HG02840 (cell line): ENCODE measurements at regions not wholly inside any gene's neighbourhood (a gene's known extent, or its start where the extent isn't known, plus 50 kb on each side); places are given as distances from the start of the nearest gene placed in this dataset.
"Not testable (repeated sequence)": the region's sequence is repeated elsewhere in the genome, so short reads cannot be mapped to it uniquely, and the experiment has no call there.

ENCODE experiments used
- ATAC-seq: cut with Tn5 transposase; IDR thresholded peaks from one replicate; pipeline ENCODE4 v1.9.1; 2021; ENCODE audit warnings: mild to moderate bottlenecking, moderate library complexity, moderate number of reproducible peaks; ENCODE audit not compliant: unreplicated experiment, low FRiP score

- no peak for ATAC-seq
Observed at GRCh38 chr11:34757026-34757451, 136.1 kb downstream of the EHF start.

GRCh38 chr11:34756591-34756990 lies 135.7 kb downstream of the EHF start:
- ATAC-seq, result no peak

- ATAC-seq, result no peak
Observed at GRCh38 chr11:34755671-34756070, 134.8 kb downstream of the EHF start.

GRCh38 chr11:34754171-34754823 lies 133.4 kb downstream of the EHF start:
- no peak for ATAC-seq

GRCh38 chr11:34750692-34751405 lies 130.0 kb downstream of the EHF start:
- no peak for ATAC-seq

- ATAC-seq, result no peak
Observed at GRCh38 chr11:34749666-34750659, 129.1 kb downstream of the EHF start.

GRCh38 chr11:34748036-34748435 lies 127.1 kb downstream of the EHF start:
- ATAC-seq, result no peak

- no peak for ATAC-seq
Observed at GRCh38 chr11:34747251-34747650, 126.4 kb downstream of the EHF start.

- ATAC-seq, result no peak
Observed at GRCh38 chr11:34745195-34745594, 124.3 kb downstream of the EHF start.

GRCh38 chr11:34744511-34744910 lies 123.6 kb downstream of the EHF start:
- no peak for ATAC-seq

GRCh38 chr11:34738237-34738636 lies 117.3 kb downstream of the EHF start:
- ATAC-seq, result no peak

- ATAC-seq, result no peak
Observed at GRCh38 chr11:34732831-34733230, 111.9 kb downstream of the EHF start.

- ATAC-seq, result no peak
Observed at GRCh38 chr11:34731603-34732002, 110.7 kb downstream of the EHF start.

GRCh38 chr11:34730544-34731295 lies 109.8 kb downstream of the EHF start:
- ATAC-seq, result no peak

GRCh38 chr11:34728609-34729008 lies 107.7 kb downstream of the EHF start:
- no peak for ATAC-seq

- no peak for ATAC-seq
Observed at GRCh38 chr11:34727228-34727737, 106.4 kb downstream of the EHF start.

GRCh38 chr11:34724973-34725372 lies 104.1 kb downstream of the EHF start:
- no peak for ATAC-seq

- ATAC-seq, result no peak
Observed at GRCh38 chr11:34721646-34722045, 100.8 kb downstream of the EHF start.

GRCh38 chr11:34719303-34719848 lies 98.5 kb downstream of the EHF start:
- no peak for ATAC-seq

- ATAC-seq, result not testable (repeated sequence)
Observed at GRCh38 chr11:34713631-34714030, 92.7 kb downstream of the EHF start.
